ENCODE measurements at regions not wholly inside any gene's neighbourhood (a gene's known extent, or its start where the extent isn't known, plus 50 kb on each side); places are given as distances from the start of the nearest gene placed in this dataset.

DNA sequence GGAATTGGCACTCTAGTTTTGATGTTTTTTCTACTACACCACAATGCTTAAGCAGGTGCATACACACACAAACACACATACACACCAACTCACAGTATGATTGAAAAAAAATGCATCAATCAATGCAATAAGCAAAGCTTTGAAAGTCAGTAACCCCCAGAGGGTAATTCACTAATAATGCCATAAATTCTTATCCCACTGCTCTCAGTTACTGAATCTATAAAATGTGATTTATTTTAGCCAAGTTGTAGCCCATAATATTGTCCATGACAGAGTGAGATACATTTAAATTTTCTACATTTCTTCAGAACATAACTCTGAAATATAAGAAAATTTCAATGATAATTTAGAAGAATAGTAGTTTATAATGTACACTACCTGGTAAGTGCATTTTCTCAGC, 87.9 kb downstream of the LIG4 start:
- DNase-seq (ENCODE audit: extremely low spot score): no peak
- ChIA-PET POLR2A (no interaction called here), CTCF (no interaction called here)
- TF ChIP-seq, protein P1, sequence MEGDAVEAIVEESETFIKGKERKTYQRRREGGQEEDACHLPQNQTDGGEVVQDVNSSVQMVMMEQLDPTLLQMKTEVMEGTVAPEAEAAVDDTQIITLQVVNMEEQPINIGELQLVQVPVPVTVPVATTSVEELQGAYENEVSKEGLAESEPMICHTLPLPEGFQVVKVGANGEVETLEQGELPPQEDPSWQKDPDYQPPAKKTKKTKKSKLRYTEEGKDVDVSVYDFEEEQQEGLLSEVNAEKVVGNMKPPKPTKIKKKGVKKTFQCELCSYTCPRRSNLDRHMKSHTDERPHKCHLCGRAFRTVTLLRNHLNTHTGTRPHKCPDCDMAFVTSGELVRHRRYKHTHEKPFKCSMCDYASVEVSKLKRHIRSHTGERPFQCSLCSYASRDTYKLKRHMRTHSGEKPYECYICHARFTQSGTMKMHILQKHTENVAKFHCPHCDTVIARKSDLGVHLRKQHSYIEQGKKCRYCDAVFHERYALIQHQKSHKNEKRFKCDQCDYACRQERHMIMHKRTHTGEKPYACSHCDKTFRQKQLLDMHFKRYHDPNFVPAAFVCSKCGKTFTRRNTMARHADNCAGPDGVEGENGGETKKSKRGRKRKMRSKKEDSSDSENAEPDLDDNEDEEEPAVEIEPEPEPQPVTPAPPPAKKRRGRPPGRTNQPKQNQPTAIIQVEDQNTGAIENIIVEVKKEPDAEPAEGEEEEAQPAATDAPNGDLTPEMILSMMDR (IDR thresholded peaks at IDR 0.05; ENCODE audit: control extremely low read depth, extremely low read depth, low read depth, missing control alignments): no peak

DNA sequence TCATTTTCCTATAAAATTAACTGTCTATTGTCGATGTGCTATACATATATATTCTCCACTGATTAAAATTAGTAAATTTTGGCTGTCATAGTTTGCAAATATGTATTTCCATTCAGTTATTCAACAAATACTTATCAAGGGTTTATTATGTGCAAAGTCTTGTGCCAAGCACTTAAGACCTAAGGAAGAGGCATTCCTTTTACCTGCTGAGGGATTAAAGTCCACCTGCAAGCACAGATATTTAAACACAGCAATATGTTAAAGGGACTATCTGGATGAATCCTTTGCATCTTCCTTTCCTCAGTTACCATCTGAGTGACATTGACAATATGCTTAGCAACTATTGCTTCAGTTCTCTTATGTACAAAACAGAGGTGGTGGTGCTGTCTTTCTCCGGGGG, 89.3 kb downstream of the LIG4 start:
- no peak for DNase-seq (ENCODE audit: extremely low spot score)
- ChIA-PET POLR2A (no interaction called here), CTCF (interaction anchor here (1.0 kb wide), 1 partner anchor 33 kb away, joined by 3 read pairs; no protein-coding TSS in a partner anchor)
- TF ChIP-seq, protein P1 (IDR thresholded peaks at IDR 0.05; ENCODE audit: control extremely low read depth, extremely low read depth, low read depth, missing control alignments): no peak

DNA sequence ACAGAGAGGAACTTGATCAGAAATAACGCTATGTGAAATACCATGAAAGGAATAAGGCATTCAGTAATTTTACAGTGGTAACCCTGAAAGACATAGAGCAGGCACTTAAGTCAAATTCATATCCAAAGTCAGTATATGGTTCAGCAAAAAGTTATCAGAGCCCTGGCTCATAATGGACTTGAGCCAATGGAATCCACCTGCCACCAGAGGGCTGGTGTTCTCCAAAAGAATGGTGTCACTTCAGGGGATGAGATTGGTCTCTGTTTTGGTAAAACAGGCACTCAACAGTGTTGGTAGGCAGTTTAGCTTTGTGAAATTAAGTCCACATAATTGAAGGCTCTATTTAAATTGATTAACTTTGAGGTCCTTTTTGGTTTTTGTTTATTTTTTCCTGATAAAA, 93.9 kb downstream of the LIG4 start:
- CTCF ChIA-PET: no interaction called here

DNA sequence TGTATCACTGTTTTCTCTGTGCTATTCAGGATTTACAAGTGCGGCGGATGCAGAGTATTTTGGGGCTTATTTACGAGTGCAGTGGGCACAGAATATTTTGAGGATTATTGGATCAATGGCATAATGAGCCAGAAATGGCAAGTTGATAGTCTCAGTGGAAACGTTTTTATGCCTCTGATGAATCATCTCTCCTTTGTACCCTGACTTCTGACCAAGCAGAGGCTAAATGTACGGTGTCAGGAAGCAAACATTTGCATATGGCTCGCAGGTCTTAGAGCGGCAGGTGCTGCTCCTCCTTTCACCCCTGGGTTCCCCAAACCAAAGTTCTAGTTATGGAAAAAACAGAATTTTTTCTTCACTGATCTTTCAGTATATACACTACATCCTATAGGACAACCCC, 94.5 kb downstream of the LIG4 start:
- DNase-seq (ENCODE audit: extremely low spot score): no peak
- POLR2A ChIA-PET: no interaction called here
- TF ChIP-seq, protein P1 (IDR thresholded peaks at IDR 0.05; ENCODE audit: control extremely low read depth, extremely low read depth, low read depth, missing control alignments): no peak
- CTCF ChIA-PET: no interaction called here

More for the DNA sequence above, 93.9 kb downstream of the LIG4 start:
- DNase-seq (ENCODE audit: extremely low spot score): no peak
- POLR2A ChIA-PET: no interaction called here
- TF ChIP-seq, protein P1 (IDR thresholded peaks at IDR 0.05; ENCODE audit: control extremely low read depth, extremely low read depth, low read depth, missing control alignments): no peak

DNA sequence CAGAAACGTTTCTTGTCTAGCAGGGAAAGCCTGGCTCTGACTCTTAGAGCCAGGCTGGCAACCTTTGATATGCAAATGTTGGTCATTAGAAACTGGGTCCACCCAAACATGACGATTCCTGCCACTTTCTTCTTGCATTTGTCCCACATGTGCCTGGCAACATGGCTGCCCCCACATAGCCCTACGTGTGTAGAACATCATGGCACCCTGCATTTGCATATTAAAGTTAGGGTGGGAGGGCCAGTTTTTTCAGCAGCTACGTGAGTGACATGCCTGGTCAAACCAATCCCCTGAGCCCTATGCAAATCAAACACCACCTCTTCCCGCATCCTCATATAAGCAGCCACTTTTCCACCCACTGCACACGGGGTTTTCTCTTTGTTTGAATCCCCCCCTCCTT, 95.0 kb downstream of the LIG4 start:
- ChIA-PET CTCF (interaction anchor here (1.5 kb wide), 1 partner anchor 20 kb away, joined by 3 read pairs; no protein-coding TSS in a partner anchor), POLR2A (no interaction called here)
- no peak for DNase-seq (ENCODE audit: extremely low spot score)
- TF ChIP-seq, protein P1 (IDR thresholded peaks at IDR 0.05; ENCODE audit: control extremely low read depth, extremely low read depth, low read depth, missing control alignments): no peak

DNA sequence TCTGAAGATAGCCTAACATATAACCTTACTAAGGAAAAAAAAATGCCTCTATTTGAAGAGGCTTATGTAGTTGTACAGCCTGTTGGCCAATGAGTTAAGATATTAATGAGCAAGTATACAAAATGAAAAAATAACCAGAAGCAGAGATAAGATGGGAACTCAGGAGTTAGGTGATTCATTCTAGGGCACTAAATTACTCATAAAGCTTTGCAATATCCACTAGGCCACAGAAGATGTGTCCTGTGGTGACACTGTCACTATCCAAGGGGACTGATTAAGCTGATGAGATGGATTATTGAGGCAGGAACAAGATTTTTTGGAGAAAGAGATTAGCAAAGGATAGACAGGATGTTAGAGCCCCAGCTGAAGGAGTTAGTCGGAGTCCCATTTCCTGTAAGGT, 99.6 kb downstream of the LIG4 start:
- DNase-seq (ENCODE audit: extremely low spot score): no peak
- TF ChIP-seq, protein P1 (IDR thresholded peaks at IDR 0.05; ENCODE audit: control extremely low read depth, extremely low read depth, low read depth, missing control alignments): no peak
- POLR2A ChIA-PET: no interaction called here
- CTCF ChIA-PET: no interaction called here

DNA sequence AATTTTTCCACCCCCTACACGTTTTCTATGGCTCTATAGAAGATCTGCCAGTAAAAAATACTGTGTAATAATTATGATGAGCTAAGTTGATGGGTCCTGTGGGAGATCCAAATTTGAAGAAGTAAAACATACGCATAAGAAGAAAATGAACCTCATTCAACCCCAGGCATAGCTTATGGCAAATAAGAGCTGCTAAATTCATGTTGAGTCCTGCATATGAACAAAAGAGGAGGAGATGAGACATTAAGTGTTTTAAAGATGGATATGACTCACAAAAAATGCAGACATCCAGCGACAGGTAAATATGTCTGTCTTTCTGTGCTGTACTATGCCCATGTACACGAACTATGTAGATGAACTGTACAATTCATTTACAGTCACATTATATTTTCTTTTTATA, 101.9 kb downstream of the LIG4 start:
- POLR2A ChIA-PET: no interaction called here
- TF ChIP-seq, protein P1 (IDR thresholded peaks at IDR 0.05; ENCODE audit: control extremely low read depth, extremely low read depth, low read depth, missing control alignments): no peak
- CTCF ChIA-PET: interaction anchor here (1.4 to 1.6 kb wide), 2 partner anchors 11 to 18 kb away, joined by 4 read pairs; no protein-coding TSS in a partner anchor
- DNase-seq (ENCODE audit: extremely low spot score): no peak
